HG02981 (cell line): ENCODE measurements at regions not wholly inside any gene's neighbourhood (a gene's known extent, or its start where the extent isn't known, plus 50 kb on each side); places are given as distances from the start of the nearest gene placed in this dataset.
"Not testable (repeated sequence)": the region's sequence is repeated elsewhere in the genome, so short reads cannot be mapped to it uniquely, and the experiment has no call there.

Experiments used
- ATAC-seq: cut with Tn5 transposase; IDR thresholded peaks from one replicate; pipeline ENCODE4 v1.9.1; 2021; ENCODE audit warnings: mild to moderate bottlenecking, moderate library complexity; ENCODE audit not compliant: unreplicated experiment

- ATAC-seq: no peak
Observed at GRCh38 chr10:111560027-111560426, 483.2 kb downstream of the ADRA2A start.

- no peak for ATAC-seq
Observed at GRCh38 chr10:111561124-111561523, 484.3 kb downstream of the ADRA2A start.

- ATAC-seq: no peak
Observed at GRCh38 chr10:111565542-111565941, 488.7 kb downstream of the ADRA2A start.

GRCh38 chr10:111578076-111578475, 501.2 kb downstream of the ADRA2A start:
- no peak for ATAC-seq

GRCh38 chr10:111579473-111579872, 502.6 kb downstream of the ADRA2A start:
- ATAC-seq: no peak

GRCh38 chr10:111590703-111591102, 513.9 kb downstream of the ADRA2A start:
- ATAC-seq: no peak

GRCh38 chr10:111593578-111593977, 516.7 kb downstream of the ADRA2A start:
- ATAC-seq: no peak

- ATAC-seq: no peak
Observed at GRCh38 chr10:111595173-111595572, 518.3 kb downstream of the ADRA2A start.

- ATAC-seq: peak; percentile 92
Observed at GRCh38 chr10:111598433-111599059, 521.7 kb downstream of the ADRA2A start.

- no peak for ATAC-seq
Observed at GRCh38 chr10:111599943-111600342, 523.1 kb downstream of the ADRA2A start.

GRCh38 chr10:111600772-111601171, 523.9 kb downstream of the ADRA2A start:
- no peak for ATAC-seq

- no peak for ATAC-seq
Observed at GRCh38 chr10:111612273-111612672, 535.4 kb downstream of the ADRA2A start.

GRCh38 chr10:111634191-111634590, 549.4 kb downstream of the GPAM start:
- ATAC-seq: no peak

GRCh38 chr10:111646021-111646420, 537.5 kb downstream of the GPAM start:
- ATAC-seq: no peak

- ATAC-seq: no peak
Observed at GRCh38 chr10:111648046-111648445, 535.5 kb downstream of the GPAM start.

- not testable (repeated sequence) for ATAC-seq
Observed at GRCh38 chr10:111649080-111649479, 534.5 kb downstream of the GPAM start.

- no peak for ATAC-seq
Observed at GRCh38 chr10:111650088-111650487, 533.5 kb downstream of the GPAM start.

- no peak for ATAC-seq
Observed at GRCh38 chr10:111656066-111656465, 527.5 kb downstream of the GPAM start.

GRCh38 chr10:111677759-111678158, 505.8 kb downstream of the GPAM start:
- no peak for ATAC-seq

- no peak for ATAC-seq
Observed at GRCh38 chr10:111686796-111687195, 496.8 kb downstream of the GPAM start.

- no peak for ATAC-seq
Observed at GRCh38 chr10:111698711-111699110, 484.9 kb downstream of the GPAM start.

- no peak for ATAC-seq
Observed at GRCh38 chr10:111703986-111704385, 479.6 kb downstream of the GPAM start.

- ATAC-seq: no peak
Observed at GRCh38 chr10:111705021-111705420, 478.5 kb downstream of the GPAM start.
